ENCODE measurements at regions not wholly inside any gene's neighbourhood (a gene's known extent, or its start where the extent isn't known, plus 50 kb on each side); places are given as distances from the start of the nearest gene placed in this dataset.

DNA sequence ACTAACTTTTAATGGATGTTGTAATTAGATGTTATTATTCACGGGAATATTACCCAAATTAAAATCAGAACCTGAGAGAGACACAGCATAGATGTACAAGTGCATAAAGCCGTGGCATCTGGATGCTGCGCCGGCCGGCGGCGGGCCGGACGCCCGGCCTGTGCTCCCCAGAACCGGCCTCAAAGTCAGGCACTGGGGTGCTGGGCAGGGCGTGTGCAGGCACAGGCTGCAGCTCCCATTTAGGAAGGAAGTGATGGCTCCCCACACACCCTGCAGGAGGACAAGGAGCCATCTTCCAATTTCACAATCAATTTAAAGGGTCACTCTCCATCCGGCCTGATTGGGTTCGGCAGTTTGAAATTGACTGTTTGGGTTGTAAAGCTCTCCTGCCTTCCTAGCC lies 367.7 kb upstream of the SALL3 start:
- intact Hi-C loops (cut with DNase I) = no loop called here
- Histone ChIP-seq H3K27ac (ENCODE audit: low read depth in 1 of 2, low read length in 2 of 2) (no peak overlapping the region), H3K9me3 (ENCODE audit: control insufficient read depth, low read length) (no peaks in the 10 kb centered on the region), H3K36me3 (ENCODE audit: control insufficient read depth in 1 of 2, insufficient read depth in 2 of 2, low read length in 1 of 2) (no peaks in the 10 kb centered on the region), H3K4me3 (ENCODE audit: low read length in 2 of 2) (no peak overlapping the region), H3K4me1 (ENCODE audit: control insufficient read depth in 1 of 2, insufficient read depth in 2 of 2, low read length in 2 of 2) (no peaks in the 10 kb centered on the region), H3K27me3 (ENCODE audit: control insufficient read depth in 1 of 2, insufficient read depth in 2 of 2, low read length in 1 of 2) (no peaks in the 10 kb centered on the region)
- 85 to 88% methylated on average over 14 of the region's 14 CpGs for WGBS, 2 donors
- ATAC-seq (ENCODE audit: low FRiP score) (no peak), DNase-seq (no peak)

DNA sequence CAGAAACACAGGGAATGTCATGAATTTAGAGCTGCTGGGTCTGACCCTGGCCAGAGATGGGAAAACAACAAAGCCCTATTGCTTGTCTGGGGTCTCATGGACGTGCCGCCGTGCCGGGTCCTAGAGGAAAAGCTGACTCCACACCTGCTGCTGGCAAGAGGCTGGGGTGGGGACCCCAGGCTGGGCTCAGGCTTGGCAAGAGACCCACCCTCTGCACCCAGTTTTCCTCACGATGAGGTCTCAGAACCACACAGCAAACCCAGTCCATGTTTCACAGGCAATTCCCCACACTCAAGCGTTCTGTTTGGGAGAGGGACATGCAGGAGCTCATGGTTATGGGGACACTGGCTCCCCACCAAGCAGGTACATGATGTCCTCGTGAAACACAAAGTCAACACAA lies 367.3 kb upstream of the SALL3 start:
- 63 to 66% methylated on average over 7 of the region's 7 CpGs for WGBS, 2 donors
- DNase-seq = no peak
- H3K27me3 ChIP-seq (ENCODE audit: control insufficient read depth in 1 of 2, insufficient read depth in 2 of 2, low read length in 1 of 2) = no peaks in the 10 kb centered on the region
- H3K9me3 ChIP-seq (ENCODE audit: control insufficient read depth, low read length) = no peaks in the 10 kb centered on the region
- ATAC-seq (ENCODE audit: low FRiP score) = no peak
- H3K27ac ChIP-seq (ENCODE audit: low read depth in 1 of 2, low read length in 2 of 2) = no peak overlapping the region
- H3K36me3 ChIP-seq (ENCODE audit: control insufficient read depth in 1 of 2, insufficient read depth in 2 of 2, low read length in 1 of 2) = no peaks in the 10 kb centered on the region
- intact Hi-C loops (cut with DNase I) = no loop called here
- H3K4me1 ChIP-seq (ENCODE audit: control insufficient read depth in 1 of 2, insufficient read depth in 2 of 2, low read length in 2 of 2) = no peaks in the 10 kb centered on the region
- no peak overlapping the region for H3K4me3 ChIP-seq (ENCODE audit: low read length in 2 of 2)

DNA sequence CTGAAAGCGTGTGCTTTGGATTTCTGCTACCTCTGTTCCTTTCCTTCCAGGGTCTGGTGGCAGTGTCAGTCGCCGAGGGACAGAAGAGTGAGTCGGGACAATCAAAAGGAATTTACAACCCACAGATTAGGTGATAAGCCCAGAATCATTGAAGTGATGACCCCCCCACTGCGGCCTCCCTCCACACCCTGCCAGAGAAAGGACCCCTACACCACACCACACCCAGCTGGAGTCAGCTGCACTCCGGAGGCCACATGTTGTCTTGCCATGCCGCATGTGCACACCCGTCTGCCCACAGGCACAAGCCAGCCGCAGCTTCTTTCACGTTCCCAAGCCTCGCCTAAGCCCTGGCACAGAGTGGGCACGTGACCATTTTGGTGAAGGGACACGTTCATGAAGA lies 366.8 kb upstream of the SALL3 start:
- WGBS, 2 donors = 84 to 85% methylated on average over 13 of the region's 13 CpGs
- H3K27me3 ChIP-seq (ENCODE audit: control insufficient read depth in 1 of 2, insufficient read depth in 2 of 2, low read length in 1 of 2) = no peaks in the 10 kb centered on the region
- H3K4me1 ChIP-seq (ENCODE audit: control insufficient read depth in 1 of 2, insufficient read depth in 2 of 2, low read length in 2 of 2) = no peaks in the 10 kb centered on the region
- H3K4me3 ChIP-seq (ENCODE audit: low read length in 2 of 2) = no peak overlapping the region
- no peak overlapping the region for H3K27ac ChIP-seq (ENCODE audit: low read depth in 1 of 2, low read length in 2 of 2)
- DNase-seq = no peak
- intact Hi-C loops (cut with DNase I) = no loop called here
- ATAC-seq (ENCODE audit: low FRiP score) = no peak
- no peaks in the 10 kb centered on the region for H3K36me3 ChIP-seq (ENCODE audit: control insufficient read depth in 1 of 2, insufficient read depth in 2 of 2, low read length in 1 of 2)
- H3K9me3 ChIP-seq (ENCODE audit: control insufficient read depth, low read length) = no peaks in the 10 kb centered on the region

DNA sequence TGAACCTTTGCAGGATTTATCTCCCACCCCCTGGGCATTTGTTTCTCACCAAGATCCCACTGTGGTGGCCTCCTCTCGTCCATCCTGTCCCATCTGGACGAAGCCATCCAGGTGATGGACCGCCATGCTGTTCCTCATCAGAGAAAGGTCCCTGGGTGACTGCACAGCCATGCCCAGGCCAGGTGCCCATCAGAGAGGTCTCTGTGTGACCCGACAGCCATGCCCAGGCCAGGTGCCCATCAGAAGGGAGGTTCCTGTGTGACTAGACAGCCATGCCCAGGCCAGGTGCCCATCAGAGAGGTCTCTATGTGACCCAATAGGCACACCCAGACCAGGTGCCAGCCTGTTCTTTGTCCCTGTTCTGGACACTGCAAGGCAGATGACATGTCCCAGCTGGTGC lies 360.9 kb upstream of the SALL3 start:
- Histone ChIP-seq H3K27me3 (ENCODE audit: control insufficient read depth in 1 of 2, insufficient read depth in 2 of 2, low read length in 1 of 2) (peaks cover 0 to 1% of the 10 kb centered on the region in 2 donors), H3K9me3 (ENCODE audit: control insufficient read depth, low read length) (peaks cover 2% of the 10 kb centered on the region), H3K27ac (ENCODE audit: low read depth in 1 of 2, low read length in 2 of 2) (no peak overlapping the region), H3K36me3 (ENCODE audit: control insufficient read depth in 1 of 2, insufficient read depth in 2 of 2, low read length in 1 of 2) (no peaks in the 10 kb centered on the region), H3K4me3 (ENCODE audit: low read length in 2 of 2) (no peak overlapping the region), H3K4me1 (ENCODE audit: control insufficient read depth in 1 of 2, insufficient read depth in 2 of 2, low read length in 2 of 2) (no peaks in the 10 kb centered on the region)
- intact Hi-C loops (cut with DNase I) = no loop called here
- WGBS, 2 donors = 83 to 87% methylated on average over 4 of the region's 4 CpGs
- no peak for ATAC-seq (ENCODE audit: low FRiP score)
- DNase-seq = peak in 1 of 2 donors; percentile 38

DNA sequence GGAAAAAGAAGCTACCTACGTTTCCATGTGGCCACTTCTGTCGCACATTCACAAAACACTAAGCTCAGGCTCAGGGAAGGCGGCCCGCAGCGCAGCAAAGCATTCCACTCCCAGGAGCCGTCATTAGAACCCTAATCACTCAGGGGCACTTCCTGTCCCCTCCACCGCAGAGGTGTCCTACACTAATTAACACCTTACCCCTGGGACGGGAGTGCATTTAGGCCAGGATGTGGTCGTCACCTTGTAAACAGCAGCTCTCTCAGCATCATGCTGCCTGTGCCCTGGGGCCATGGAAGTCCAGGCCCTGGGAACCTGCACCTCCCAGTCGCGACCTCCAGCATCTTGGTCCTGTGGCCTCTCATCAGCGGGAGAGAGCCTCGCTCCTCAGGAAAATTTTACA lies 359.8 kb upstream of the SALL3 start:
- peaks cover 0 to 1% of the 10 kb centered on the region in 2 donors for H3K27me3 ChIP-seq (ENCODE audit: control insufficient read depth in 1 of 2, insufficient read depth in 2 of 2, low read length in 1 of 2)
- no peak overlapping the region for H3K27ac ChIP-seq (ENCODE audit: low read depth in 1 of 2, low read length in 2 of 2)
- H3K4me1 ChIP-seq (ENCODE audit: control insufficient read depth in 1 of 2, insufficient read depth in 2 of 2, low read length in 2 of 2) = no peaks in the 10 kb centered on the region
- peaks cover 2% of the 10 kb centered on the region for H3K9me3 ChIP-seq (ENCODE audit: control insufficient read depth, low read length)
- H3K36me3 ChIP-seq (ENCODE audit: control insufficient read depth in 1 of 2, insufficient read depth in 2 of 2, low read length in 1 of 2) = no peaks in the 10 kb centered on the region
- no peak for ATAC-seq (ENCODE audit: low FRiP score)
- 38 to 42% methylated on average over 13 of the region's 13 CpGs for WGBS, 2 donors
- intact Hi-C loops (cut with DNase I) = no loop called here
- peak in 1 of 2 donors; percentile 28 for DNase-seq
- H3K4me3 ChIP-seq (ENCODE audit: low read length in 2 of 2) = no peak overlapping the region

DNA sequence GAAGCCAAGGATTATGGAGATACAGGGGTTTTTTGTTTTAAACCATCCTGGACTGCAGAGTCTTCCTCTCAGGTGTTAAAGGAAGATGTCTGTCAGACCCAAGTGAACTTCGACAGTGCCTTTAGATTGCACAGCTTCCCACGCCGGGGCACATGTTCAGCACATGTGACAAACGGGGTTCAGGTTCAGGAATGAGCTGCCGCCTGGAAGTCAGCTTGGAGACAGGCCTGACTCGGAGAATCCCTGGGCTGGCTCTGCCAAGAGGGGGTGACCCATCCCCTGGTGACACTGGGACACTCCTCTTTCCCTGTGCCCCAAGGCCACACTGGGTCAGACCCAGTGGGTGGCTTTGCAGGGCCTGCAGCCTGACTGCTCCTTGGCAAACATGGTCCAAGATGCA lies 359.3 kb upstream of the SALL3 start:
- Histone ChIP-seq H3K27ac (ENCODE audit: low read depth in 1 of 2, low read length in 2 of 2) (no peak overlapping the region), H3K4me3 (ENCODE audit: low read length in 2 of 2) (no peak overlapping the region), H3K9me3 (ENCODE audit: control insufficient read depth, low read length) (peaks cover 2% of the 10 kb centered on the region), H3K27me3 (ENCODE audit: control insufficient read depth in 1 of 2, insufficient read depth in 2 of 2, low read length in 1 of 2) (peaks cover 0 to 1% of the 10 kb centered on the region in 2 donors), H3K36me3 (ENCODE audit: control insufficient read depth in 1 of 2, insufficient read depth in 2 of 2, low read length in 1 of 2) (no peaks in the 10 kb centered on the region), H3K4me1 (ENCODE audit: control insufficient read depth in 1 of 2, insufficient read depth in 2 of 2, low read length in 2 of 2) (no peaks in the 10 kb centered on the region)
- intact Hi-C loops (cut with DNase I) = no loop called here
- 85% methylated on average over 6 of the region's 6 CpGs for WGBS, 2 donors
- DNase-seq (peak in 1 of 2 donors; percentile 25), ATAC-seq (ENCODE audit: low FRiP score) (no peak)

DNA sequence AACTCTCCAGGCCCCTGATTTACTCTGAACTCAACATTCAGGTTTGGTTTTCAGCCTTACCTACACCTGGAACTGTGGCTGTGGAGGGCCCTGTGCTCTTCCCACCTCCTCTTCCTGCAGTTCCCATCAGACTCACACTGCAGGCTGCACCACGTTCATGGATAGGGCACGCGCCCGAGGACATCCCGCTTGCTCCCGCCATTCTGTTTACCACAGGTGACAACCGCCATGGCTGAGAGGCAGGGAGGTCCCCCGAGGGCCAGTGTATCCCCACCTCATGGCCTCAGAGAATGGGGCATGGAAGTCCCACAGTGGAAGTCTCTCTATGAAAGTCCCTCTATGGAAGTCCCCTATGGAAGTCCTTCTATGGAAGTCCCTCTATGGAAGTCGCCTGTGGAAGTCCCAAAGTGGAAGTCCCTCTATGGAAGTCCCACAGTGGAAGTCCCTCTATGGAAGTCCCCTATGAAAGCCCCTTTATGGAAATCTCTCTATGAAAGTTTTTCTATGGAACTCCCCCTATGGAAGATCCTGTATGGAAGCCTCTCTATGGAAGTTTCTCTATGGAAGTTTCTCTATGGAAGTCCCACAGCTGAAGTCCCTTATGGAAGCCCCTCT lies 358.4 kb upstream of the SALL3 start:
- peaks cover 2% of the 10 kb centered on the region for H3K9me3 ChIP-seq (ENCODE audit: control insufficient read depth, low read length)
- no peaks in the 10 kb centered on the region for H3K36me3 ChIP-seq (ENCODE audit: control insufficient read depth in 1 of 2, insufficient read depth in 2 of 2, low read length in 1 of 2)
- DNase-seq (peak in 1 of 2 donors; percentile 51), ATAC-seq (ENCODE audit: low FRiP score) (no peak)
- no peaks in the 10 kb centered on the region for H3K4me1 ChIP-seq (ENCODE audit: control insufficient read depth in 1 of 2, insufficient read depth in 2 of 2, low read length in 2 of 2)
- no peak overlapping the region for H3K27ac ChIP-seq (ENCODE audit: low read depth in 1 of 2, low read length in 2 of 2)
- intact Hi-C loops (cut with DNase I) = no loop called here
- WGBS, 2 donors = 93 to 98% methylated on average over 9 of the region's 9 CpGs
- H3K4me3 ChIP-seq (ENCODE audit: low read length in 2 of 2) = no peak overlapping the region
- peaks cover 0 to 1% of the 10 kb centered on the region in 2 donors for H3K27me3 ChIP-seq (ENCODE audit: control insufficient read depth in 1 of 2, insufficient read depth in 2 of 2, low read length in 1 of 2)

DNA sequence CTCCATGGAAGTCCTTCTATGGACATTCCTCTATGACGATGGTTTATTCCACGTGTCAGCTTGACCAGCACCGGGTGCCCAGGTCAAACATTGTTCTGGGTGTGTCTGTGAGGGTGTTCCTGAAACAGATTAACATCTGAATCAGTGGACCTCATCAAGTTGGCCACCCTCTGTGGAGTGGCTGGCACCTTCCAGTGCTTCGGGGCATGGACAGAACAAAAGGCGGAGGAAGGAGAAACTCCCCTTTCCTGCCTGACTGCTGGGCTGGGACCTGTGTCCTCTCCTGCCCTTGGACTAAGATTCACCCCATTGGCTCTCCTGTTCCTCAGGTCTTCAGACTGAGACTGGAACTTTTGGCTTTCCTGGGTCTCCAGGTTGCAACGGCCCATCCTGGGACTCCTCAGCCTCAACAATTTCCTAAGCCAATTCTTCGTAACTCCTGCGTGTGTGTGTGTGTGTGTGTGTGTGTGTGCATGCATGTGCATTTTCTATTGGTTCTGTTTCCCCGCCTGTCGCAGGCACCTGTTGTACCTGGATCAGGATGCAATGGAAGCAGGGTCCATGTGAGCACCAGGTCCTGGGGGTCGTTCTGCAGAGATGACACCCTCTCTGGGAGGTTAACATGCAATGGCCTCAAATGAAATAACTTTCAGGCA lies 357.2 kb upstream of the SALL3 start:
- 84 to 90% methylated on average over 11 of the region's 11 CpGs for WGBS, 2 donors
- no peak overlapping the region for H3K4me3 ChIP-seq (ENCODE audit: low read length in 2 of 2)
- peak in 1 of 2 donors; percentile 42 for DNase-seq
- no peak overlapping the region for H3K27ac ChIP-seq (ENCODE audit: low read depth in 1 of 2, low read length in 2 of 2)
- intact Hi-C loops (cut with DNase I) = no loop called here
- H3K9me3 ChIP-seq (ENCODE audit: control insufficient read depth, low read length) = peaks cover 2% of the 10 kb centered on the region
- no peaks in the 10 kb centered on the region for H3K4me1 ChIP-seq (ENCODE audit: control insufficient read depth in 1 of 2, insufficient read depth in 2 of 2, low read length in 2 of 2)
- no peaks in the 10 kb centered on the region for H3K36me3 ChIP-seq (ENCODE audit: control insufficient read depth in 1 of 2, insufficient read depth in 2 of 2, low read length in 1 of 2)
- H3K27me3 ChIP-seq (ENCODE audit: control insufficient read depth in 1 of 2, insufficient read depth in 2 of 2, low read length in 1 of 2) = peaks cover 0 to 1% of the 10 kb centered on the region in 2 donors
- ATAC-seq (ENCODE audit: low FRiP score) = no peak

DNA sequence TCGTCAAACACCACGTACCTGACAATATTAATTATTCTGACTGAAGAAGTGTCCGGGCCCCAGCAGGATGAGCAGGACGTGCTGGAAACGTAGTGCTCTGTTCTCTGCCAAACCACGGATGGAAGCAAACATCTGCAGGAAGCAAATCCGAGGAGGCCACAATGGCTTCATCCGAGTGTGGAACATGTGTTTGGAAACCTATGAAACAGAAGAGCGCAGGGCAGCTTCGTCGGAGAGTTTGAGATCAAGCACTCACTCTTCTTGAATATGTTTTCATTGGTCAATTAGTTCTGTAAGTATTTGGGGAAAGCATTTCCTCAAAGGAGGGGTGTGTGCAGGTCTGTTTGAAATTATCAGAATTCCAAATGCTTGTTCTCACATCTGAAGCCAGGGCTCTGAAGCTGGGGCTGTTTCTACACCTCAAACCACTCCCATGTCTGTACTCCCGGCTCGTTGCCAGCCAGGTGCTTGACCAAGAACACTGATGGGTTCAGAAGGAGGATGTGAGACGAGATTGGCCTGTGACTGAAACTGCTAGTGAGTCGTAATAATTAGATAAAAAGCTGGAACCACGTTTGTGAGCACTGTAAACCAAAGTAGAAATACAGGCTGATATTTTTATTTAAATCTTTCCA lies 356.6 kb upstream of the SALL3 start:
- no peak overlapping the region for H3K27ac ChIP-seq (ENCODE audit: low read depth in 1 of 2, low read length in 2 of 2)
- no peak overlapping the region for H3K4me3 ChIP-seq (ENCODE audit: low read length in 2 of 2)
- H3K36me3 ChIP-seq (ENCODE audit: control insufficient read depth in 1 of 2, insufficient read depth in 2 of 2, low read length in 1 of 2) = no peaks in the 10 kb centered on the region
- ATAC-seq (ENCODE audit: low FRiP score) (no peak), DNase-seq (peak in 1 of 2 donors; percentile 40)
- intact Hi-C loops (cut with DNase I) = no loop called here
- H3K4me1 ChIP-seq (ENCODE audit: control insufficient read depth in 1 of 2, insufficient read depth in 2 of 2, low read length in 2 of 2) = no peaks in the 10 kb centered on the region
- H3K9me3 ChIP-seq (ENCODE audit: control insufficient read depth, low read length) = peaks cover 2% of the 10 kb centered on the region
- H3K27me3 ChIP-seq (ENCODE audit: control insufficient read depth in 1 of 2, insufficient read depth in 2 of 2, low read length in 1 of 2) = peaks cover 0 to 1% of the 10 kb centered on the region in 2 donors
- 79 to 81% methylated on average over 16 of the region's 16 CpGs for WGBS, 2 donors

All from aorta (tissue), 5 donors.